NCI-H1105 (cell line): ENCODE measurements at regions not wholly inside any gene's neighbourhood (a gene's known extent, or its start where the extent isn't known, plus 50 kb on each side); places are given as distances from the start of the nearest gene placed in this dataset.
"Not testable (repeated sequence)": the region's sequence is repeated elsewhere in the genome, so short reads cannot be mapped to it uniquely, and the experiment has no call there.

Source experiments
- DNase-seq: peaks from one replicate; lab custom pipeline; 2025; lab: John Stamatoyannopoulos, UW

DNA sequence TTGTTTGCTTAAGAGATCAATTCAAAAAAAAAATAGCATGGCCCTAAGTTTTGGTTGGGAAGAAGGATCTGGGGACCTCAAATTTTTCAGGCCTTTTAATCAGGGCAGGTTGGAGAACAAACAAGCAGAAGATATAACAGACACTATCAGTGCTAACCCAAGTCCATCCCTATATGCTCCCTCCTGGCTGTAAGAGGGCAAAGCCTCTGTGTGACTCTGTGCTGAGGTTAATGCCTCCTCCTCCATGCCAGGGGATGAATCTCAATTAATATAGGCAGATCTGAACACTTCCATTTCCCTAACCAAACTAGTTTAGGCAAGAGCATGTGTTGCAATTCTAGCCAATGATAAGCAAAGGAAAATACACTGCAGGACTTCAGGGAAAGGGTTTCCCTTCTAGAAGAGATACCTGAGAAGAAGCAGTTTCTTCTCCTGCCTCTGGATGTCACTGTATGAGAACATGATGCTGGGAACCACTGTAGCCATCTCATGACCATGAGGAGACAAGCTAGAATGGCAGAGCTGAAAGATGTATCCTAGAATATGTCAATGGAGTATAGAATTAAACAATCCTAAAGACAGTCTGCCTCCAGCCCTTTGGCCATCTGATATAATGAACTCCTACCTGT, 76.0 kb downstream of the CHD9NB start:
- no peak for DNase-seq

DNA sequence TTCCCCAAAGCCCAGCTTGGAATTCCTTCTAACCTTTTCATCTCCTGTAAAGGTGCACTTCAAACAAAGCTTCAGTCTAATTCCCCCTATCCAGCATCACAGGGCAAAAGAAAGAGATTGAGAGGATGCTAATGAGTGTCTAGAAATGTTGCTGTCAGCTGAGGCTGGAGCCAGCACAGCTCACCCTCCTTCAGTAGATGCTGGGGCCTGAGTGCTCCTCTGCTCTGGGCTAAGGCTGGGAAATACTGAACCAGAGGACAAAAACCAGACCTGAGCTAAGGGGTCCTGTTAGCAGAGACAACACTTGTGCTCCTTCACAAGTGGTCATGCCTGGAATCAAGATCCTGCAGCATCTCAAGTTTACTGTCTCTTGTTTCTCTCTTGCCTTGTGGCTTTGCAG, 85.0 kb downstream of the CHD9NB start:
- no peak for DNase-seq

DNA sequence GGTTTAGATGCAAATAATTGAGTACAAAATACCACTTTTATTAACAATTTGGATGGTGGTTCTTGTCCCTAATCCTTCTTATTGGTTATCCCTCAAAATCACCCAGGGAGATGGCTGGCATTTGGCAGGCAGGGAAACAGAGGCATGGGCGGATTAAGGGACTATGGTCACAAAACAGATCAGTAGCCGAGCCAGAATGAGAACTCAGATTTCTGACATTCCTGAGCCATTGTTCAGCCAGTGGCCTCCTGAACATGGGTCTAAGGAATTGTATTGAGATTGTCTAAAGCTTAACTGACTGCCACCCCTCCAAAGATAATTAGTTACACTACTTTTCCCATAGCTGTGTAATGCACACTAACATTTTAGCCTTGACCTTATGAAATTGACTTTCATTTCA, 88.4 kb downstream of the CHD9NB start:
- no peak for DNase-seq

DNA sequence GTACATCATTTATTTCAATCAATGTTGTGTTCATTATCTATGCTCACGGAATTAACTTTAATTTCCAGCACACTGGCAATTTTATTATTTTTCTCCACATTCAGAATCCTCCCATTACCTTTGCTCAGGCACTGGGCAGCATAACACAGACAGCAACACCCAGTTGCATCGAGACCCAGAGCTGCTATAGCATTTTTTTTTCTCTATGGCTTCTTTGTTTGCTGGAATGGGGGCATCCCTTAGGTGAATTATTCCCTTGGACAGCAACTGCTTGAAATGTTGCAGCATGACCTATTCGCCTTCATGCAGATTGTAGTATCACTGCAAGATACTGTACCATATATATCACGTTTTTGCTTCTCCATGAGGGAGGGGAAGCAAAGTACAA, 88.8 kb downstream of the CHD9NB start:
- DNase-seq: no peak

DNA sequence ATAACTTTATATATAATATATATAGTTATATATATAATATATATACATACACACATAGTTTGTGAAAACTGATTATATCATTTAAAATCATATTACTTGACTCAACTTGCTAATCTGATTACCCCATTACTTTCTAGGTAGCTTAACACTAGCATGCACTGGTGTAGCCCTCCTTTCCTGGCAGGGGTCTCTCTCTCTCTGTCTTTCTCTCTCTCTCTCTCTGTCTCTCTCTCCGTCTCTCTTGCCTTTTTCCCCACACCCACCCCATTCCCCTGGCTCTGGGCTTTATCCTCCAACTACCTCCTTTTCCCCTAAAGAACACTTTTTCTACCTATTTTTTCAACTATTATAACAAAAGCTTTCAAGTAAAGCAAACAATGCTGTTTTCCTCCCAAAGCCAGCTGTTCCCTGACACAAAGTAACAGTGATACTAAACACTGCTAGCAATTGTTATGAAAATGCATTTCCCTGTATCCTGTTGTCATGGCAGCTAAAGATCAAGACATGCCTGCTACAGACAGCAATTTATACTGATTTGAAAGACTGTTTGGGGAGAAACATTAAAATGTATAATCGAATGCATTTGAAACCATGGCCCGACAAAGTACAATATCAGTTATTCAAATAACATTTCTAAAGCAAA, 89.4 kb downstream of the CHD9NB start:
- no peak for DNase-seq

DNA sequence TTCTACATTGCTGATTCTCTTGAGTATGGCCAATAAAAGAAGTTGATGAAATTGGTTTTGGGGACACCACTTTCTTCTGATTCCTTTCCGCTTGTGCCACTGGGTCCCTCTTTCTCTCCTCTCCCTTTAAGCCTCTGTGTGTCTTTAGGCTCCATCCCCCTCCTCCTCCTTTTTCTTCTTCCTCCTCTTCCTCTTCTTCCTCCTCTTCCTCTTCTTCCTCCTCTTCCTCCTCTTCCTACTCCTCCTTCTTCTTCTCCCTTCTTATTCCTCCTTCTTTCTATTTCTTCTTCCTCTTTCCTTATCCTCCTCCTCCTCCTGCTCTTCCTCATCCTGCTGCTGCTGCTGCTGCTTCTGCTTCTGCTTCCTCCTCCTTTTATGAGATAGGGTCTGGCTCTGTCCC, 93.7 kb downstream of the CHD9NB start:
- no peak for DNase-seq

DNA sequence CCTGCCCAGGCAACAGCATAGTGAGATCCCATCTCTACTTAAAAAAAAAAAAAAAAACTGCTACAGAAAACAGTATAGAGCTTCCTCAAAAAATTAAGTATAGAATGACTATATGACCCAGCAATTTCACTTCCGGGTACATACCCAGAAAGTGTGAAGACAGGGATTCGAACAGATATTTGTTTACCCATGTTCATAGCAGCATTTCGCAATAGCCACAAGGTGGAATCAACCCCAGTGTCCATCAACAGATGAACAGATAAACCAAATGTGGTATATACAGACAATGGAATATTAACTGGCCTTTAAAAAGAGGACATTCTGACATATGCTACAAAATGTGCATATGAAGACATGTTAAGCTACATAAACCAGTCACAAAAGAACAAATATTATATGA, 95.5 kb downstream of the CHD9NB start:
- no peak for DNase-seq

DNA sequence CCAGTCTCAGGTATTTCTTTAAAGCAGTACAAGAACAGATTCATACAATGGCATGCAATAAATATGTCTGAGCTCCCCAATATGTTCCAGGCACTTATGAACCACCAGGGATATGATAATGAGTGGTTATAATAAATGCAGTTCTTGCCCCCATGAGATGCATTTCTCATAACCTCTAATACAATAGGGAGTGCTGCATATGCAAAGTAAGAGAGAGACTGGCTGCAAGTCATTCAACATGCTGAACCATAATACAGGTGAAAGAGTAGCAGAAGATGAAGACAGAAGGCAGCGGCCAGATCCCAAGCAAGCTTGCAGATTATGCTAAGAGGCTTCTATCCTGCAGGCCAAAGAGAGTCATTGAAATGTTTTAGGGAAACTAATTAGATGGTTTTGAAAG, 96.7 kb downstream of the CHD9NB start:
- no peak for DNase-seq

DNA sequence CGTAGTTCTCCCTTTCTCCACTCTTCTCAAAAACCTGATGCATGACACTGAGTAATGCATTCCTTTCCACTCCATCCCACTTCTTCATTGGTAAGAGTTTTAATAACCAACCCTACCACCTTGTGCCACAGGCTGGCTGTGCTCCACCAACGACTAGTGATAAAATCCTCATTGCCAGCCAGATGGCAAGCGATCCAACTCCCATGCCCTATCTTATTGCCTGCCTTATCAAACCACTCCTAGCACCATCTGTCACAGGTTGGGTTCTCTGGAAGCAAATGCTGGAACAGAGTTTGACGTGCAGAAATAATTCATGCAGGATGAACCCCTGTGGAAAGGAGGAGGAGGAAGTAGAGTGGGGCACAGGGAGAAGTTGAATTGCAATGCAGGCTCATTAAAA, 99.5 kb downstream of the CHD9NB start:
- DNase-seq: no peak

DNA sequence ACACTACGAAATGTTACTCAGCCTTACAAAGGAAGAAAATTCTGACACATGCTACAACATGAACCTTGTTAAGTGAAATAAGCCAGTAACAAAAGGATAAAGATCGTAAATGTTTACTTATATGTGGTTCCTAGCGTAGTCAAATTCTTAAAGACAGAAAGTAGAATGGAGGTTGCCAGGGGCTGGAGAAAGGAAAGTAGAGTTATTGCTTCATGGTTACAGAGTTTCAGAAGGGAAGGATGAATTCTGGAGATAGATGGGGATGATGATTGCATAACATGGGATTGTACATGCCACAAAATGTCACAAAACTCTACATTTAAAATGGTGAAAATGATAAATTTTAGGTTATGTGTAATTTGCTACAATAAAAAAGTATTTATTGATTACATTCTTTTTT, 103.8 kb downstream of the CHD9NB start:
- DNase-seq: no peak

DNA sequence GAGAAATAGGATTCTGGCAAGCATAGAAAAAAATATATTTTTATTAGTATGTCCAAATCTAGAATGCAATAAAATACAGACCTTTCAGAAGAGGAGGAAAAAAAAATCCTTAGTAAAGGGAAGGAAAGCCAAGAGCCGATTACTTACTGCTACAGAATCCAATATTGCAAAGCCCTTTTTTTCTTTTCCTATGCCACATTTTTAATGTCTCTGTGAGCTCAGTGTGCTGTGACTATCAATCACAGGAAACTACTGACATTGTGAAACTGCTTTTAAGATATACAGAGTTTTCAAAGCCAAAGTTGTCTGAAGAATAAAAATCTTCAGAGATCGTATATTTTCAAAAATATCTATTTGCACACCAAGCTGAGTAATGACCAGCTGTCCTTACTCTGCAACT, 120.4 kb downstream of the CHD9NB start:
- no peak for DNase-seq

DNA sequence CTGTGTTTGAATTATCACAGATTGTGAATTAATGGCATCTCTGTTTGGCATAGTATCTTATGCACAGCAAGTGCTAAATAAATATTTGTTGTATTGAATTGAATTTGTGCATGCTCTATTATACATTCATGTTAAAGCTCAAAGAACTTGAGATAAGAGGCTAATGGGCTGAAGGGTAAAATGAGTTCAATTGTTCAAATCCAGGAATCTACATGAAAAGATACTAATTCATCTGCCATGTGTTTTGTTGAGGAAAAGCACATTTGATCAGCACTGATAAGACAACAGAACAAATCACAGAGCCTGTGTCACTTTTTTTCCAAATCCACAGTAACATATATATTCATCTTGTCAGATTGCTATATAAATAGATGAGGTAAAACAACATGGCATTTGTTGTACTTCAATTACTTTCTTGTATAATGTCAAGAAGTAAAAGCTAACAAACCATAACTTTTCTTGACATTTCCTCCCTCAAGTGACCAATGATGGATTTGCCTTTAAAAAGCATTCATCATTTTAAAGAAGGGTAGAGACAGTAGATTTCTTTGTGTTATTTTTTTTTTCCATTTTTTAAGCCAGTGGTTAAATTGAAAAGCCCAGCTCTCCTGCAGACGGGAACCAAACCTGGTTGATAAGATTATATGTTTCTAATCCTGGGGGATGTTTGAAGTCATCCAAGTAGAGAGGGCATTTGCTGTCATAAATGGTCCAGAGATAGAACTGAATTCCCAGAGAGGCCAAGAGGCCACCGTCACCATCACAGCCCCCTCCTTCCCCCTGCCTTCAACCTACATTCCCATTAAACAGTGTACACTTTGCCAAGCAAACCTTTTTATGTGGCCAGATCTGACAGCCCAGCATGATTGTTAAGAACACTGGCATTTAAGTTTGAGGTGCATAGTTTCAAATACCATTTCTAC, 123.0 kb downstream of the CHD9NB start:
- DNase-seq: no peak

DNA sequence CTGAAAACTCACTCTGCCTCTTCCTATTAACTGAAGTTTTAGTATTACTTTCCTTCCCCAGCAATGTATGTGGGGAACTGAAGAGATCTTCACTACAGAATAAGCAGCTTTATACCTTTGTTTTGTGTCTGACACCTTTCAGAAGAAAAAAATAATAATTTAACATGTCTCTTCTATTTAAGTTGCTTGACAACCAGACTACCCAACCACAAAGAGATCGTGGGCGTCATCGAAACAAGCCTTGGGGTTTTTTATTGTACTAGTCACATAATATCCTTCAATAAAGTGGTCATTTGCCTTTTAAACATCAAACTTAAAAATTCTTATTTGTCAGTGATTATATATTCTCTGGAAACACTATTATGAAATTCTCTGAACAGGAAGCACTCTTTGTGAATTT, 123.7 kb downstream of the CHD9NB start:
- no peak for DNase-seq

DNA sequence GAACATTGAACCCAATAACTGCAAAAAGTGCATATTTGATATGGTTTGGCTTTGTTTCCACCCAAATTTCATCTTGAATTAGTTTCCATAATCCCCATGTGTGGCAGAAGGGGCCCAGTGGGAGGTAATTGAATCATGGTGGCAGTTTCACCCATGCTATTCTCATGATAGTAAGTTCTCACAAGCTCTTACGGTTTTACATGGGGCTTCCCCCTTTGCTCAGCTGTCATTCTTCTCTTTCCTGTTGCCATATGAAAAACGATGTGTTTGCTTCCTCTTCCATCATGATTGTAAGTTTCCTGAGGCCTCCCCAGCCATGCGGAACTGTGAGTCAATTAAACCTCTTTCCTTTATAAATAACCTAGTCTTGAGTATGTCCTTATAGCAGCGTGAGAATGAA, 127.6 kb downstream of the CHD9NB start:
- no peak for DNase-seq

DNA sequence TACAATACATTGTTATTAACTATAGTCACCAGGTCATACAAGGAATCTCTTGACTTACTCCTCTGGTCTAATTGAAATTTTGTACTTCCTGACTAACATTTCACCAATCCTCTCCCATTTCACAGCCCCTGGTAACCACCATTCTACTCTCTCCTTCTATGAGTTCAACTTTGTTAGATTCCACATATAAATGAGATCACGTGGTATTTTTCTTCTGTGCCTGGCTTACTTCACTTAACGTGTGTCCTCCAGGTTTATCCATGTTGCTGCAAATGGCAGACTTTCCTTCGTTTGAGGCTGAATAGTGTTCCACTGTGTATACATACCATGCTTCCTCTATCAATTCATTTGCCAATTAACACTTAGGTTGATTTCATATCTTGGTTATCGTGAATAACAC, 128.5 kb downstream of the CHD9NB start:
- DNase-seq: no peak

DNA sequence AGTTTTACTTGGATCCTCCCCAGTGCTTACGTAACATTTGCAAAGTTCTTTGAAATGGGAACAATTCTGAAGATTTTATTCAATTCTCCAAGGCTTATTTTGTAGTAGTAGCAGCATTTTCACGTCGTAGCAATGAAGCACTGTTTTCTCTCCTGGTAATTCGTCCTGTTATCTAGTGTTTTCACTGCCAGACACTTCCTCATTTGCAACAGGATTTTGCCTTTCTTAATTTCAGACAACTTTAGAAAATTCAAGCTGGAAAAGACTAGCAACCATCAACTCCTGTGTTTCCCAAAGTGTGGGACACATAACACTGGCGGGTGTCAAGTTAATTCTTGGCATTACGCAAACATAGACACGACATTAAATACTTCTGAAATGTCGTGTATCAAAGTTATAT, 131.6 kb downstream of the CHD9NB start:
- no peak for DNase-seq

DNA sequence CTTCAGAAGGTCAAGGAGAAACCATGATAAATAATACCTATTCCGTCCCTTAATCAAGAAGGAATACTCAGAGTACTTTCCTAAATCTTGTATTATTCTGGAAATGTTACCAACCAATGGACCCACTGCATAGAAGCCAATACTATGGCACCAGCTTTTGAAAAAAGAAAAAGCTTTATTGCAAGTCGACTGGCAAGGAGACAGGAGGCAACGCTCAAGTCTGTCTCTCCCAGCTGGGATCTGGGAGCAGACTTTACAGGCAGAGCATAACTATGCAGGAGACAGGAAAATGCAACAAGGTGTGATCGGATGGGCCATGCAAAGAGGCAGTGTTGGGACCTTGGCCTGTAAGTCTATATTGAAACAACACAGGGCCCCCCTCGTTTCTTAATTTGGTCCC, 132.4 kb downstream of the CHD9NB start:
- no peak for DNase-seq

DNA sequence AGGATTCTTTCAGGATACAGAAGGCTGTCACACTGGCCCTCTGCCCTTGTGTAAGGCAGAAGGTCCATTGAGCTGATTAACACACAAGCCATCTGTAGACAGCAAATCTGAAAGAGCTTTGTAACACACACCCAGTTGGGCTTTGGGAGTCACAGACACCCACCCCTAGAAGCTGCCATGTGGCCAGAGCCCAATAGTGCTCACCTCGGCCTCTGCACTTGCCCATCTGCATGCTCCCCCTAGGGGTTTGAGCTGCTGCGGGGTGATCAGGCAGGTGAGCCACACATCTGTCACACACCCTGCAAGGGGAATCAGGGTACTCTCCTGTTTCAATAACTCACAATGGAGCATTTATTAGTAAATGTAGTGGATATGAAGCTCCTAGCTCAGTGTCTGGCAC, 138.3 kb downstream of the CHD9NB start:
- DNase-seq: no peak

DNA sequence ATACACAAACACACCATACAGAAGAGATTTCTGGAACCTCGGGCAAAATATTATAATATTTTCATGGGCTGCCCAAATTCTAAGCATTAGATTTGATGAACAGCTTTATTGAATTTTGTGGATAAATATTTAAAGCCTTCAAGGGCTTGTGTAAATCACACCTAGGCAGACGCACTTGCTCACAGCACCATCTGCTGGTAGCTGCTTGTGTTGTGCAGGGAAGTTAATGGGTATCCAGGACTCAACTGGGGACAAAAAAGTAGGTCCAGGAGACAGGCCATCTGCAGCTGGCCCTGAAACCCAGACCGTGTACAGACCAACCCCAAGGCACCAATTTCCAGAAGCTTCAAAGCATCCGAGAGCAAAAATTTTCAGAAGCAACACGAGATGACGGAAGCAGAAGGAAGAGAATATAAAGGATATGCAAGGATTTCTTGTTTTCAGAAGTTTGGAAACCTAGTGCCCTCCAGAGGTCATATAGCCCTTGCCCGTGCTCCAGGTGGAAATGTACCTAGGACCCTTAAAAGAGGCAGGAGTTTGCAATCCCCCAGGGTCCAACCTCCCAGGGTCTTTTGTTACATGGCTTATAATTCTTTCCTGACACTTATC, 140.0 kb downstream of the CHD9NB start:
- peak; percentile 70 for DNase-seq

DNA sequence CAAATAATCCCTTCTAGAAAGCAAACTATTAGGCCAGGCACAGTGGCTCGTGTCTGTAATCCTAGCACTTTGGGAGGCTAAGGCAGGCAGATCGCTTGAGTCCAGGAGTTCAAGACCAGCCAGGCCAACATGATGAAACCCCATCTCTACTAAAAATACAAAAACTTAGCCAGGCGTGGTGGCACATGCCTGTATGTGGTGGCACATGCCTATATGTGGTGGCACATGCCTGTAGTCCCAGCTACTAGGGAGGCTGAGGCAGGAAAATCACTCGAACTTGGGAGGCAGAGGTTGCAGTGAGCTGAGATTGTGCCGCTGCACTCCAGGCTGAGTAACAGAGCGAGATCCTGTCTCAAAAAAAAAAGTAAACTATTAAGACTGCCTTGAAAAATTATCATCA, 144.6 kb downstream of the CHD9NB start:
- DNase-seq: not testable (repeated sequence)

DNA sequence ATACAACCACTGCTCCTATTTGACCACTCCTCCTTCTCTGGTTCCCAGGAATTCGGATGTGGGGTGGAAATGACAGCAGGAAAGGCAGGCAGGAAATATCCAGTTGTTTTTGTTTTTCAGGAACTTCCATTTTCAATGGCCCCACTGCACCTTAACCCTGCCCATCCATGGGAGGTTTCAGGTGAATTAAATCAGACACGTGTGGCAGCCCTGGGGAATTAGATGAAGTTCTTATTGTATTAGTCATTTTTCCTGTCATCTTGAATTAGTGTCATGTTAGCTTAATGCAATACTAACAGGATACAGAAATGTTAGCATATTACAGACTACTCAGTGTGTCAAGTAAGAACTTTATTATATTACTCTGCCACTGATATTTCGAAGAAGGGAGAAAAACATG, 146.4 kb downstream of the CHD9NB start:
- no peak for DNase-seq

DNA sequence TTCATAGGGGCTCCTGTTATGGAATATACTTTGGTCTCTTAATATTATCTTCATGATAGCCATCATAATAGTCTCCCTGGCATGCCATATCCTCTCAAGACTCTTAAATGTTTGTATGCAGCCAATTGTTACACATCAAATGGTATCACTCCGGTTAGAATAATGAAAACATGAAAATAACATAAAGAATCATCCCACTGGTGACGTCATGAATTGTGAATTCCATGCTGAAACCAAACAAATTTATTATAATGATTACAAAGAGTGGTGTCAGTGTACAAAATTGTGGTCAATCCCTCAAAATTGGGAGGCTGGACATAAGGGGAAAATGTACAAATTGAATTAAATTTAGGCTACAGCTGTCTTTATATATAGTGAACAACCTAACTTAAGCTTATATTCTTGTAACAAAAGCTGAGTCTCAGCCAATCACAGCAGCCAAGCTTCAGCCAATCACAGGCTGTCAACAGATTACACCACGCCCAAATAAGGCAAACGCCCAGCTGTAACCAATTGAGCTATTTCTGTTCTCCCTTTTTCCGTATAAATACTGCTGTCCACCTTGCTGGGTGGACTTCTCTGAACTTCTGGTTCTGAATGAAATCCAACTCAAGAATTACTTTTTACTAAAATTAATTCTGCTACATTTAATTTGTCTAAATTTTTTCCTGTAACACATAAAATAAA, 156.1 kb downstream of the CHD9NB start:
- DNase-seq: no peak
